CD14-positive monocyte (primary cell): ENCODE measurements at regions not wholly inside any gene's neighbourhood (a gene's known extent, or its start where the extent isn't known, plus 50 kb on each side); places are given as distances from the start of the nearest gene placed in this dataset.

Experiments used
- DNase-seq, 3 donors: peaks; one replicate each; pipeline ENCODE4 v3.0.0-alpha.2; 2011 to 2022
- H2AFZ ChIP-seq: 2 replicates; pipeline ENCODE4 v1.6.0; 2012; ENCODE audit warnings: mild to moderate bottlenecking, low read depth, low read length, inconsistent platforms; ENCODE audit not compliant: insufficient read depth, poor library complexity, severe bottlenecking
- H3K27ac ChIP-seq, 2 donors: 1 replicate in 1 of 2; 2 replicates in 1 of 2; pipeline ENCODE4 v1.5.1; 2012 to 2013; ENCODE audit warnings: low read length in 2 of 2, control low read depth in 1 of 2, inconsistent platforms in 1 of 2, low read depth in 1 of 2, mild to moderate bottlenecking in 1 of 2
- H3K27me3 ChIP-seq, 2 donors: one replicate each; pipeline versions ENCODE4 v1.6.0 to v1.6.1; 2011 to 2013; ENCODE audit warnings: low read length in 2 of 2; ENCODE audit not compliant: control insufficient read depth in 2 of 2, insufficient read depth in 2 of 2
- H3K36me3 ChIP-seq, 2 donors: replicated peaks in 1 of 2; 1 replicate in 1 of 2; 2 replicates in 1 of 2; pipeline versions ENCODE4 v1.5.1 to v1.6.1; 2012 to 2013; ENCODE audit warnings: low read length in 2 of 2, control low read depth in 1 of 2, inconsistent platforms in 1 of 2, mild to moderate bottlenecking in 1 of 2; ENCODE audit not compliant: insufficient read depth in 2 of 2, control insufficient read depth in 1 of 2
- H3K4me1 ChIP-seq, 2 donors: 1 replicate in 1 of 2; 2 replicates in 1 of 2; pipeline versions ENCODE4 v1.5.1 to v1.6.1; 2012 to 2013; ENCODE audit warnings: low read length in 2 of 2, control low read depth in 1 of 2, inconsistent platforms in 1 of 2, mild to moderate bottlenecking in 1 of 2, moderate library complexity in 1 of 2; ENCODE audit not compliant: insufficient read depth in 2 of 2, control insufficient read depth in 1 of 2
- H3K4me2 ChIP-seq: replicated peaks from 2 replicates; pipeline ENCODE3; 2012; ENCODE audit warnings: low read length, moderate library complexity, mild to moderate bottlenecking; ENCODE audit not compliant: poor library complexity, severe bottlenecking; ENCODE audit errors: extremely low read depth
- H3K4me3 ChIP-seq, 3 experiments: fragments of 200-600 bp in 1 of 3; sonication (generic) in 1 of 3; replicated peaks in 1 of 3; 1 replicate in 2 of 3; 2 replicates in 1 of 3; pipeline ENCODE4 v1.5.1; 2011 to 2013; ENCODE audit warnings: low read length in 3 of 3, mild to moderate bottlenecking in 3 of 3, control low read depth in 2 of 3, low read depth in 2 of 3, inconsistent platforms in 1 of 3, moderate library complexity in 1 of 3
- H3K79me2 ChIP-seq: 2 replicates; pipeline ENCODE4 v1.6.0; 2012; ENCODE audit warnings: mild to moderate bottlenecking, control low read depth, inconsistent platforms, low read length, moderate library complexity; ENCODE audit not compliant: insufficient read depth
- H3K9ac ChIP-seq: 2 replicates; pipeline ENCODE4 v1.6.0; 2017; ENCODE audit warnings: low read length, mild to moderate bottlenecking; ENCODE audit not compliant: insufficient read depth, poor library complexity, severe bottlenecking
- H3K9me3 ChIP-seq, 2 donors: replicated peaks in 1 of 2; 1 replicate in 1 of 2; 2 replicates in 1 of 2; pipeline versions ENCODE4 v1.5.1 to v1.6.1; 2012 to 2013; ENCODE audit warnings: low read length in 2 of 2, control low read depth in 1 of 2; ENCODE audit not compliant: control insufficient read depth in 1 of 2, insufficient read depth in 1 of 2
- H4K20me1 ChIP-seq: 2 replicates; pipeline ENCODE4 v1.6.0; 2012; ENCODE audit warnings: mild to moderate bottlenecking, low read length, control low read depth, moderate library complexity; ENCODE audit not compliant: insufficient read depth
- H3K27ac Mint-ChIP-seq, 7 donors: one replicate each; pipeline ENCODE4 v1.8.0; 2020; ENCODE audit warnings: mild to moderate bottlenecking in 7 of 7, mixed read lengths in 7 of 7, moderate library complexity in 6 of 7, inconsistent platforms in 2 of 7
- H3K27me3 Mint-ChIP-seq, 3 donors: one replicate each; pipeline ENCODE4 v1.8.0; 2021 to 2022; ENCODE audit warnings: low read depth in 3 of 3, mild to moderate bottlenecking in 3 of 3, mixed read lengths in 3 of 3, moderate library complexity in 3 of 3, inconsistent platforms in 1 of 3
- H3K36me3 Mint-ChIP-seq, 2 donors: one replicate each; pipeline ENCODE4 v1.8.0; 2020; ENCODE audit warnings: mixed read lengths in 2 of 2, inconsistent platforms in 1 of 2, mild to moderate bottlenecking in 1 of 2
- H3K4me1 Mint-ChIP-seq: one replicate; pipeline ENCODE4 v1.8.0; 2020; ENCODE audit warnings: mild to moderate bottlenecking, mixed read lengths
- H3K4me3 Mint-ChIP-seq, 2 donors: one replicate each; pipeline ENCODE4 v1.8.0; 2020; ENCODE audit warnings: mild to moderate bottlenecking in 2 of 2, mixed read lengths in 2 of 2, moderate library complexity in 1 of 2
- H3K9me3 Mint-ChIP-seq, 7 donors: one replicate each; pipeline ENCODE4 v1.8.0; 2020 to 2022; ENCODE audit warnings: mixed read lengths in 7 of 7, mild to moderate bottlenecking in 6 of 7, moderate library complexity in 6 of 7, inconsistent platforms in 2 of 7
- WGBS: methylation state at CpG from one replicate; pipeline ENCODE4 v1.1.5; 2013; ENCODE audit warnings: missing lambda C conversion rate; ENCODE audit not compliant: insufficient coverage; 5-methylcytosine and 5-hydroxymethylcytosine counted together
- intact Hi-C, 2 donors: fragments of 100-400 bp; cut with micrococcal nuclease; formaldehyde crosslinking; loops; one replicate each; pipeline versions ENCODE4 v1.15.0 to v1.15.1; 2023
- TF ChIP-seq, protein P1 (sequence below): fragments of 200-600 bp; IDR thresholded peaks from one replicate; pipeline ENCODE4 v1.8.0; 2022; ENCODE audit warnings: antibody characterized with exemption, mild to moderate bottlenecking

GRCh38 chr11:110829873-110830272 is 117.6 kb upstream of the ARHGAP20 start:
- H3K4me1 ChIP-seq, result no peaks in the 10 kb centered on the region
- TF ChIP-seq, protein P1, sequence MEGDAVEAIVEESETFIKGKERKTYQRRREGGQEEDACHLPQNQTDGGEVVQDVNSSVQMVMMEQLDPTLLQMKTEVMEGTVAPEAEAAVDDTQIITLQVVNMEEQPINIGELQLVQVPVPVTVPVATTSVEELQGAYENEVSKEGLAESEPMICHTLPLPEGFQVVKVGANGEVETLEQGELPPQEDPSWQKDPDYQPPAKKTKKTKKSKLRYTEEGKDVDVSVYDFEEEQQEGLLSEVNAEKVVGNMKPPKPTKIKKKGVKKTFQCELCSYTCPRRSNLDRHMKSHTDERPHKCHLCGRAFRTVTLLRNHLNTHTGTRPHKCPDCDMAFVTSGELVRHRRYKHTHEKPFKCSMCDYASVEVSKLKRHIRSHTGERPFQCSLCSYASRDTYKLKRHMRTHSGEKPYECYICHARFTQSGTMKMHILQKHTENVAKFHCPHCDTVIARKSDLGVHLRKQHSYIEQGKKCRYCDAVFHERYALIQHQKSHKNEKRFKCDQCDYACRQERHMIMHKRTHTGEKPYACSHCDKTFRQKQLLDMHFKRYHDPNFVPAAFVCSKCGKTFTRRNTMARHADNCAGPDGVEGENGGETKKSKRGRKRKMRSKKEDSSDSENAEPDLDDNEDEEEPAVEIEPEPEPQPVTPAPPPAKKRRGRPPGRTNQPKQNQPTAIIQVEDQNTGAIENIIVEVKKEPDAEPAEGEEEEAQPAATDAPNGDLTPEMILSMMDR, result no peak
- no peak overlapping the region for H3K9ac ChIP-seq
- H3K36me3 ChIP-seq, result no peaks in the 10 kb centered on the region
- H3K4me2 ChIP-seq, result no peak overlapping the region
- no peaks in the 10 kb centered on the region for H3K79me2 ChIP-seq
- Mint-ChIP-seq H3K4me1 (no peaks in the 10 kb centered on the region), H3K27ac (no peak overlapping the region), H3K27me3 (peaks cover 0 to 4% (median 0%) of the 10 kb centered on the region in 3 donors), H3K36me3 (no peaks in the 10 kb centered on the region), H3K4me3 (no peak overlapping the region), H3K9me3 (peaks cover 0 to 2% (median 0%) of the 10 kb centered on the region in 7 donors)
- no peak overlapping the region for H3K4me3 ChIP-seq
- H4K20me1 ChIP-seq, result no peaks in the 10 kb centered on the region
- H3K27me3 ChIP-seq, result no peaks in the 10 kb centered on the region
- intact Hi-C loops, result no loop called here
- H2AFZ ChIP-seq, result no peak overlapping the region
- no peak for DNase-seq
- H3K27ac ChIP-seq, result no peak overlapping the region
- H3K9me3 ChIP-seq, result no peaks in the 10 kb centered on the region

GRCh38 chr11:110828086-110828485 is 115.8 kb upstream of the ARHGAP20 start:
- Histone ChIP-seq H3K4me1 (no peaks in the 10 kb centered on the region), H3K9me3 (no peaks in the 10 kb centered on the region)
- TF ChIP-seq, protein P1, result no peak

More at GRCh38 chr11:110828086-110828485, 115.8 kb upstream of the ARHGAP20 start:
- no peak overlapping the region for H3K4me3 ChIP-seq
- no peak for DNase-seq
- no peaks in the 10 kb centered on the region for H3K36me3 ChIP-seq
- H3K79me2 ChIP-seq, result no peaks in the 10 kb centered on the region
- H3K9ac ChIP-seq, result no peak overlapping the region
- Mint-ChIP-seq H3K27ac (no peak overlapping the region), H3K36me3 (no peaks in the 10 kb centered on the region), H3K4me3 (no peak overlapping the region), H3K9me3 (peaks cover 0 to 2% (median 0%) of the 10 kb centered on the region in 7 donors), H3K27me3 (peaks cover 0 to 4% (median 0%) of the 10 kb centered on the region in 3 donors), H3K4me1 (no peaks in the 10 kb centered on the region)
- H4K20me1 ChIP-seq, result no peaks in the 10 kb centered on the region
- intact Hi-C loops, result no loop called here
- no CpG with 5 or more reads among the region's 1 CpG for WGBS
- no peak overlapping the region for H2AFZ ChIP-seq
- no peak overlapping the region for H3K4me2 ChIP-seq
- no peak overlapping the region for H3K27ac ChIP-seq
- no peaks in the 10 kb centered on the region for H3K27me3 ChIP-seq
